BE2C (cell line): ENCODE measurements at regions not wholly inside any gene's neighbourhood (a gene's known extent, or its start where the extent isn't known, plus 50 kb on each side); places are given as distances from the start of the nearest gene placed in this dataset.

Experiments used
- DNase-seq: peaks from one replicate; pipeline ENCODE4 v3.0.0-alpha.2; 2020
- H3K27me3 ChIP-seq: fragments of 250-450 bp; sonication (Bioruptor Pico); 2 replicates; pipeline ENCODE4 v1.5.1; 2020; ENCODE audit warnings: mild to moderate bottlenecking
- H3K36me3 ChIP-seq: fragments of 250-450 bp; sonication (Bioruptor Pico); 2 replicates; pipeline ENCODE4 v1.5.1; 2020; ENCODE audit warnings: mild to moderate bottlenecking
- H3K4me1 ChIP-seq: fragments of 250-450 bp; sonication (Bioruptor Pico); 2 replicates; pipeline ENCODE4 v1.5.1; 2020
- H3K4me3 ChIP-seq: 2 replicates; pipeline ENCODE4 v1.5.1; 2011; ENCODE audit warnings: low read depth, low read length
- H3K9me3 ChIP-seq: fragments of 250-450 bp; sonication (Bioruptor Pico); 2 replicates; pipeline ENCODE4 v1.5.1; 2020
- CTCF ChIP-seq: IDR thresholded peaks from 2 replicates; pipeline ENCODE4 v1.5.1; 2012; ENCODE audit warnings: mild to moderate bottlenecking, low read depth, low read length

- Histone ChIP-seq H3K4me1 (no peaks in the 10 kb centered on the region), H3K9me3 (no peaks in the 10 kb centered on the region), H3K4me3 (no peak overlapping the region), H3K27me3 (no peaks in the 10 kb centered on the region), H3K36me3 (no peaks in the 10 kb centered on the region)
- no peak for DNase-seq
- no peak for TF ChIP-seq CTCF
These were observed 1354.3 kb upstream of the DIAPH2 start for GRCh38 chrX:95330292-95330691.

- no peaks in the 10 kb centered on the region for H3K36me3 ChIP-seq
- H3K9me3 ChIP-seq, result no peaks in the 10 kb centered on the region
- DNase-seq, result no peak
- no peak for TF ChIP-seq CTCF
- no peaks in the 10 kb centered on the region for H3K27me3 ChIP-seq
- no peak overlapping the region for H3K4me3 ChIP-seq
- H3K4me1 ChIP-seq, result no peaks in the 10 kb centered on the region
These were observed 1352.1 kb upstream of the DIAPH2 start for GRCh38 chrX:95332530-95332929.

- no peaks in the 10 kb centered on the region for H3K27me3 ChIP-seq
These were observed 1337.8 kb upstream of the DIAPH2 start for GRCh38 chrX:95346856-95347255.

GRCh38 chrX:95350774-95351488 lies 1333.7 kb upstream of the DIAPH2 start:
- Histone ChIP-seq H3K4me1 (no peaks in the 10 kb centered on the region), H3K9me3 (no peaks in the 10 kb centered on the region), H3K4me3 (no peak overlapping the region), H3K36me3 (no peaks in the 10 kb centered on the region), H3K27me3 (no peaks in the 10 kb centered on the region)
- no peak for DNase-seq
- TF ChIP-seq CTCF, result no peak

More at GRCh38 chrX:95346856-95347255, 1337.8 kb upstream of the DIAPH2 start:
- no peak for TF ChIP-seq CTCF
- no peaks in the 10 kb centered on the region for H3K4me1 ChIP-seq
- DNase-seq, result no peak
- no peaks in the 10 kb centered on the region for H3K9me3 ChIP-seq
- H3K36me3 ChIP-seq, result no peaks in the 10 kb centered on the region
- no peak overlapping the region for H3K4me3 ChIP-seq

GRCh38 chrX:95367286-95367685 lies 1317.4 kb upstream of the DIAPH2 start:
- no peaks in the 10 kb centered on the region for H3K4me1 ChIP-seq
- no peak for DNase-seq
- H3K36me3 ChIP-seq, result no peaks in the 10 kb centered on the region
- H3K9me3 ChIP-seq, result no peaks in the 10 kb centered on the region
- H3K27me3 ChIP-seq, result no peaks in the 10 kb centered on the region
- TF ChIP-seq CTCF, result no peak
- H3K4me3 ChIP-seq, result no peak overlapping the region

GRCh38 chrX:95382799-95383198 lies 1301.8 kb upstream of the DIAPH2 start:
- Histone ChIP-seq H3K4me1 (no peaks in the 10 kb centered on the region), H3K9me3 (no peaks in the 10 kb centered on the region), H3K36me3 (no peaks in the 10 kb centered on the region), H3K27me3 (no peaks in the 10 kb centered on the region), H3K4me3 (no peak overlapping the region)
- no peak for TF ChIP-seq CTCF
- DNase-seq, result no peak
